ENCODE measurements at regions not wholly inside any gene's neighbourhood (a gene's known extent, or its start where the extent isn't known, plus 50 kb on each side); places are given as distances from the start of the nearest gene placed in this dataset.

DNA sequence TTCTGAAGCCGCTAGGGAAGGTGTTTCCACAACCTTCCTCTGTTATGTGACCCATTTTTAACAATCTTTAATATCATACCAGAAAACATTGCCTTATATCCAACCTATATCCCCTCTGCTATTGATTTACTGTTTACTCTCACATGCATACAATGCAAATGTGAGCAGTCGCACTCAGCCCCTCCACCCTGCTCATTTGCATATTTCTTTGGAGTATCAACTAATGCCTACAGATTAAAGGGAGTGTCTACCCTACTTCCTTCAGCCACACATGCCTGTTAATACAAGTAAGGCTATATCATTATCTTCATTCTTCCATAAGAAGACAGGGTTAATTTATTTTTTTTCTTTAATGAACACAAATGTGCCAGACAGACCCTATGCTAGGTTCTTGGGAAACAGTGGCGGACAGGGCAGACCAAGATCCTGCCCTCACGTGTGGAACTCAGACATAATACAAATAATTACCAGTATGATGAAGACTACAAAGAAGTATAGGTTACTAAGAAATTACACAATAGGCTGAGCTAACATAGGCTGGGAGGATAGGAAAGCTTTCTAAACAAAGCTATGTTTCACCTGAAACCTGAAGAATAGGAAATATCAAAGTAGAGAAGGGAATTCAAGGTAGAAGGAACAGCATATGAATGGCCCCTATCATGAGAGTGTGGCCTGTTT is 107.3 kb upstream of the MDM1 start:
- no peak for TF ChIP-seq POLR2A (IDR thresholded peaks at IDR 0.05)
- TF ChIP-seq, protein P1, sequence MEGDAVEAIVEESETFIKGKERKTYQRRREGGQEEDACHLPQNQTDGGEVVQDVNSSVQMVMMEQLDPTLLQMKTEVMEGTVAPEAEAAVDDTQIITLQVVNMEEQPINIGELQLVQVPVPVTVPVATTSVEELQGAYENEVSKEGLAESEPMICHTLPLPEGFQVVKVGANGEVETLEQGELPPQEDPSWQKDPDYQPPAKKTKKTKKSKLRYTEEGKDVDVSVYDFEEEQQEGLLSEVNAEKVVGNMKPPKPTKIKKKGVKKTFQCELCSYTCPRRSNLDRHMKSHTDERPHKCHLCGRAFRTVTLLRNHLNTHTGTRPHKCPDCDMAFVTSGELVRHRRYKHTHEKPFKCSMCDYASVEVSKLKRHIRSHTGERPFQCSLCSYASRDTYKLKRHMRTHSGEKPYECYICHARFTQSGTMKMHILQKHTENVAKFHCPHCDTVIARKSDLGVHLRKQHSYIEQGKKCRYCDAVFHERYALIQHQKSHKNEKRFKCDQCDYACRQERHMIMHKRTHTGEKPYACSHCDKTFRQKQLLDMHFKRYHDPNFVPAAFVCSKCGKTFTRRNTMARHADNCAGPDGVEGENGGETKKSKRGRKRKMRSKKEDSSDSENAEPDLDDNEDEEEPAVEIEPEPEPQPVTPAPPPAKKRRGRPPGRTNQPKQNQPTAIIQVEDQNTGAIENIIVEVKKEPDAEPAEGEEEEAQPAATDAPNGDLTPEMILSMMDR (IDR thresholded peaks at IDR 0.05) = no peak
